Peyer's patch (tissue), 4 donors: ENCODE measurements at regions not wholly inside any gene's neighbourhood (a gene's known extent, or its start where the extent isn't known, plus 50 kb on each side); places are given as distances from the start of the nearest gene placed in this dataset.

Experiments
- DNase-seq, 3 donors: peaks; one replicate each; pipeline ENCODE4 v3.0.0-alpha.2; 2017 to 2019
- H3K27ac ChIP-seq, 4 donors: fragments of 200-600 bp; sonication (generic); one replicate each; pipeline ENCODE4 v1.5.1; 2016 to 2019
- H3K27me3 ChIP-seq, 2 donors: fragments of 200-600 bp; sonication (generic); one replicate each; pipeline ENCODE4 v1.5.1; 2019
- H3K36me3 ChIP-seq, 3 donors: fragments of 200-600 bp; sonication (generic); one replicate each; pipeline ENCODE4 v1.5.1; 2016 to 2019
- H3K4me1 ChIP-seq, 4 donors: fragments of 200-600 bp; sonication (generic); one replicate each; pipeline ENCODE4 v1.5.1; 2016 to 2019
- H3K4me3 ChIP-seq, 4 donors: fragments of 200-600 bp; sonication (generic); 1 replicate in 3 of 4; 2 replicates in 1 of 4; pipeline ENCODE4 v1.5.1; 2016 to 2019; ENCODE audit warnings: mild to moderate bottlenecking in 1 of 4
- H3K9me3 ChIP-seq, 4 donors: fragments of 200-600 bp; sonication (generic); one replicate each; pipeline ENCODE4 v1.5.1; 2016 to 2019; ENCODE audit warnings: mild to moderate bottlenecking in 1 of 4
- CTCF ChIP-seq, 6 experiments: fragments of 450-650 bp in 4 of 6; fragments of 200-600 bp in 2 of 6; sonication (generic) in 1 of 6; IDR thresholded peaks; one replicate each; pipeline ENCODE4 v1.5.1; 2017 to 2019; ENCODE audit warnings: antibody characterized with exemption in 6 of 6, mild to moderate bottlenecking in 3 of 6, moderate library complexity in 1 of 6
- POLR2A ChIP-seq, 2 donors: fragments of 450-650 bp; IDR thresholded peaks; one replicate each; pipeline ENCODE4 v1.5.1; 2017; ENCODE audit warnings: antibody characterized with exemption in 2 of 2, mild to moderate bottlenecking in 2 of 2, moderate library complexity in 2 of 2

GRCh38 chr13:37207691-37208451 is 102.4 kb upstream of the CSNK1A1L start:
- TF ChIP-seq CTCF (IDR thresholded peaks at IDR 0.05), result no peak
- TF ChIP-seq POLR2A (IDR thresholded peaks at IDR 0.05), result no peak
- no peaks in the 10 kb centered on the region for H3K36me3 ChIP-seq
- H3K9me3 ChIP-seq, result no peaks in the 10 kb centered on the region
- no peak for DNase-seq
- H3K4me3 ChIP-seq, result no peak overlapping the region
- H3K27ac ChIP-seq, result no peak overlapping the region
- H3K4me1 ChIP-seq, result no peaks in the 10 kb centered on the region
- H3K27me3 ChIP-seq, result no peaks in the 10 kb centered on the region

DNA sequence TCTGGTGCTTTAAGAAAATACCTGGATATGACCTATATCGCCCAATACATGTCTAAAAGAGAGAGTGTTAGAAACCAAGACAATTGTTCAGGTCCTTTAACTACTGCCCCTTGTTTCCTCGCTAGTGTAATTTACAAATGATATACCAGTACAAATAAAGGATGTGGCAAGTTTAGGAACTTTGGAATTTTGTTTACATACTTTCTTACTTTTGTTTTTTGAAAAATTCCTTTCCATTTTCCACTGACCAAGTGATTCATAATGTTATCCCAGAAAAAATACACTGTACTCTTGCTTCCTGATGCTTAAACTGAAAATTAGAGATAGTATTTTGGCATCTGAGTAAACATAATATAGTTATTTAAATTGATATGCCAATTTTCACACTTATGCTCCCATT is 96.8 kb upstream of the CSNK1A1L start:
- no peak for TF ChIP-seq POLR2A (IDR thresholded peaks at IDR 0.05)
- no peak for TF ChIP-seq CTCF (IDR thresholded peaks at IDR 0.05)
- DNase-seq, result no peak
- peaks cover 0 to 4% (median 0%) of the 10 kb centered on the region in 4 donors for H3K9me3 ChIP-seq
- no peaks in the 10 kb centered on the region for H3K4me1 ChIP-seq
- no peak overlapping the region for H3K4me3 ChIP-seq
- H3K27me3 ChIP-seq, result no peaks in the 10 kb centered on the region
- H3K27ac ChIP-seq, result no peak overlapping the region
- no peaks in the 10 kb centered on the region for H3K36me3 ChIP-seq

DNA sequence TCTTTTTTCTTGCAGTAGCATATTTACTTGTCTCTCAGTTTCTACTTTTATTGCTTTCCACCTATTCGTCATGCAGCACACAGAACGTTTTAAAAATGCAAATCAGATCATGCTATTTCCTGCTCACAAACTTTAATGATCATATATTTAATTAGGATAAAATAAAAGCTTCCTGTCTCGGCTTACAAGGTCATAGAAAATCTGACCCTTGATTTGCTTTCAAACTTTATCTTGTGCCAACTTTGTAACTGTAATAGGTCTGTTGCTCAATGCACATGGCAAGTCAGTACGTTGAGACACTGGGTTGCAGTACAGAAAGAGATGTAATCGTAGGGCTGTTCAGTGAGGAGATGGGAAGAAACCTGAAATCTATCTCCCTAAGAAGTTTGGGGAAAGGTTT is 95.6 kb upstream of the CSNK1A1L start:
- H3K27ac ChIP-seq, result no peak overlapping the region
- no peaks in the 10 kb centered on the region for H3K27me3 ChIP-seq
- TF ChIP-seq POLR2A (IDR thresholded peaks at IDR 0.05) (no peak), CTCF (IDR thresholded peaks at IDR 0.05) (no peak)
- no peaks in the 10 kb centered on the region for H3K36me3 ChIP-seq
- peaks cover 0 to 4% (median 0%) of the 10 kb centered on the region in 4 donors for H3K9me3 ChIP-seq
- H3K4me1 ChIP-seq, result no peaks in the 10 kb centered on the region
- DNase-seq, result no peak
- no peak overlapping the region for H3K4me3 ChIP-seq

GRCh38 chr13:37198629-37199028 is 93.2 kb upstream of the CSNK1A1L start:
- no peak for TF ChIP-seq CTCF (IDR thresholded peaks at IDR 0.05)
- TF ChIP-seq POLR2A (IDR thresholded peaks at IDR 0.05), result no peak
- no peaks in the 10 kb centered on the region for H3K36me3 ChIP-seq
- no peaks in the 10 kb centered on the region for H3K27me3 ChIP-seq
- no peaks in the 10 kb centered on the region for H3K4me1 ChIP-seq
- DNase-seq, result no peak
- H3K27ac ChIP-seq, result no peak overlapping the region
- peaks cover 0 to 4% (median 0%) of the 10 kb centered on the region in 4 donors for H3K9me3 ChIP-seq
- H3K4me3 ChIP-seq, result no peak overlapping the region

GRCh38 chr13:37195621-37196020 is 90.2 kb upstream of the CSNK1A1L start:
- Histone ChIP-seq H3K36me3 (no peaks in the 10 kb centered on the region), H3K27ac (no peak overlapping the region), H3K27me3 (no peaks in the 10 kb centered on the region), H3K4me3 (no peak overlapping the region), H3K4me1 (no peaks in the 10 kb centered on the region), H3K9me3 (peaks cover 0 to 4% (median 0%) of the 10 kb centered on the region in 4 donors)
- TF ChIP-seq CTCF (IDR thresholded peaks at IDR 0.05), result no peak
- DNase-seq, result no peak
